OCI-LY7 (cell line): ENCODE measurements at regions not wholly inside any gene's neighbourhood (a gene's known extent, or its start where the extent isn't known, plus 50 kb on each side); places are given as distances from the start of the nearest gene placed in this dataset.

ENCODE experiments used
- BruUV-seq: library from RNA; stranded (reverse); fragments of 400-500 nt; replicated peaks from 2 replicates; lab custom pipeline; 2021; lab: Mats Ljungman, UMichigan
- CTCF ChIA-PET: fragments of 300-600 bp; sonication (Branson Sonifier 250); formaldehyde crosslinking; loops from one replicate; lab custom pipeline; 2022; ENCODE audit warnings: antibody characterized with exemption; ENCODE audit not compliant: unreplicated experiment; lab: Charles Lee
- POLR2A ChIA-PET: fragments of 300-600 bp; sonication (Branson Sonifier 250); formaldehyde crosslinking; loops from one replicate; lab custom pipeline; 2022; ENCODE audit warnings: antibody characterized with exemption; lab: Charles Lee
- DNase-seq: peaks from one replicate; pipeline ENCODE4 v3.0.0-alpha.2; 2015; ENCODE audit warnings: low spot score
- H2AFZ ChIP-seq: fragments of 200-600 bp; sonication (generic), shearing (Covaris generic); 2 replicates; pipeline ENCODE4 v1.6.1; 2014; ENCODE audit warnings: mild to moderate bottlenecking, antibody characterized with exemption, low read length, moderate library complexity
- H3K27ac ChIP-seq: fragments of 200-600 bp; sonication (generic); 2 replicates; pipeline ENCODE4 v1.5.1; 2014; ENCODE audit warnings: mixed run types, low read depth, mild to moderate bottlenecking, moderate library complexity, low read length, inconsistent platforms; ENCODE audit not compliant: poor library complexity, severe bottlenecking
- H3K36me3 ChIP-seq: fragments of 200-600 bp; sonication (generic); 2 replicates; pipeline ENCODE4 v1.6.1; 2014; ENCODE audit warnings: mild to moderate bottlenecking, antibody characterized with exemption, low read length, moderate library complexity, mixed read lengths; ENCODE audit not compliant: insufficient read depth
- H3K4me1 ChIP-seq: fragments of 200-600 bp; sonication (generic); 2 replicates; pipeline ENCODE4 v1.5.1; 2014; ENCODE audit warnings: mild to moderate bottlenecking, low read length; ENCODE audit not compliant: insufficient read depth, poor library complexity, severe bottlenecking
- H3K4me2 ChIP-seq: fragments of 200-600 bp; sonication (generic); 2 replicates; pipeline ENCODE4 v1.6.1; 2014; ENCODE audit warnings: mild to moderate bottlenecking, low read length
- H3K4me3 ChIP-seq: fragments of 200-600 bp; sonication (generic); 2 replicates; pipeline ENCODE4 v1.5.1; 2014; ENCODE audit warnings: mild to moderate bottlenecking, low read depth, low read length; ENCODE audit not compliant: poor library complexity, severe bottlenecking
- H3K79me2 ChIP-seq: fragments of 200-600 bp; sonication (generic); 2 replicates; pipeline ENCODE4 v1.6.1; 2016; ENCODE audit warnings: low read depth, mild to moderate bottlenecking, low read length, moderate library complexity, mixed read lengths; ENCODE audit not compliant: insufficient read depth
- H3K9me2 ChIP-seq: fragments of 200-600 bp; sonication (generic); 2 replicates; pipeline ENCODE4 v1.6.1; 2016; ENCODE audit warnings: mild to moderate bottlenecking, low read length, mixed read lengths; ENCODE audit not compliant: insufficient read depth
- H3K9me3 ChIP-seq: fragments of 200-600 bp; sonication (generic); 2 replicates; pipeline ENCODE4 v1.6.1; 2014; ENCODE audit warnings: mild to moderate bottlenecking, mixed run types, low read length, mixed read lengths
- H4K20me1 ChIP-seq: fragments of 200-600 bp; sonication (generic); 2 replicates; pipeline ENCODE4 v1.6.1; 2014; ENCODE audit warnings: mild to moderate bottlenecking, antibody characterized with exemption, low read length, moderate library complexity, mixed read lengths; ENCODE audit not compliant: insufficient read depth
- EZH2phosphoT487 ChIP-seq: fragments of 200-600 bp; sonication (generic); IDR thresholded peaks from 2 replicates; pipeline ENCODE4 v1.6.1; 2018; ENCODE audit warnings: low read depth, borderline replicate concordance, mild to moderate bottlenecking, mixed run types, antibody characterized with exemption, low read length, moderate library complexity, mixed read lengths
- intact Hi-C: fragments of 100-400 bp; cut with micrococcal nuclease; formaldehyde crosslinking; loops from one replicate; pipeline ENCODE4 v1.10.0; 2022; ENCODE audit not compliant: unreplicated experiment
- TF ChIP-seq, protein P1 (sequence below): fragments of 200-600 bp; sonication (generic); conservative IDR thresholded peaks from 2 replicates; pipeline ENCODE4 v1.5.1; 2014; ENCODE audit warnings: mild to moderate bottlenecking, antibody characterized with exemption, low read length, moderate library complexity, mixed read lengths

DNA sequence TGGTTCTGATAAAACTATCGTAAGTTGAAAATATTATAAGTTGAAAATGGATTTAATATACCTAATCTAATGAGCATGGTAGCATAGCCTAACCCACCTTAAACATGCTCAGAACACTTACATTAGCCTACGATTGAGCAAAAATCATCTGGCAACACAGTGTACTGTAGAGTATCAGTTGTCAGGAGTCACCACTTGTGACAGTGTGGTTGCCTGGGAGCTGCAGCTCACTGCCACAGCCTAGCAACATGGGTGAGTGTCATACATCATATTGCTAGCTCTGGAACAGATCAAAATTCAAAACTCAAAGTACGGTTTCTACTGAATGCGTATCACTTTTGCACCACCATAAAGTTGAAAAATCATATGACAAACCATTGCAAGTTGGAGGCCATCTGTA lies 203.5 kb downstream of the ATXN7L3B start:
- no peak overlapping the region for H2AFZ ChIP-seq
- no peak for DNase-seq
- no peaks in the 10 kb centered on the region for H4K20me1 ChIP-seq
- intact Hi-C loops, result no loop called here
- no peak overlapping the region for H3K4me2 ChIP-seq
- no peaks in the 10 kb centered on the region for H3K9me3 ChIP-seq
- H3K4me1 ChIP-seq, result no peaks in the 10 kb centered on the region
- no peak for TF ChIP-seq EZH2phosphoT487
- TF ChIP-seq, protein P1, sequence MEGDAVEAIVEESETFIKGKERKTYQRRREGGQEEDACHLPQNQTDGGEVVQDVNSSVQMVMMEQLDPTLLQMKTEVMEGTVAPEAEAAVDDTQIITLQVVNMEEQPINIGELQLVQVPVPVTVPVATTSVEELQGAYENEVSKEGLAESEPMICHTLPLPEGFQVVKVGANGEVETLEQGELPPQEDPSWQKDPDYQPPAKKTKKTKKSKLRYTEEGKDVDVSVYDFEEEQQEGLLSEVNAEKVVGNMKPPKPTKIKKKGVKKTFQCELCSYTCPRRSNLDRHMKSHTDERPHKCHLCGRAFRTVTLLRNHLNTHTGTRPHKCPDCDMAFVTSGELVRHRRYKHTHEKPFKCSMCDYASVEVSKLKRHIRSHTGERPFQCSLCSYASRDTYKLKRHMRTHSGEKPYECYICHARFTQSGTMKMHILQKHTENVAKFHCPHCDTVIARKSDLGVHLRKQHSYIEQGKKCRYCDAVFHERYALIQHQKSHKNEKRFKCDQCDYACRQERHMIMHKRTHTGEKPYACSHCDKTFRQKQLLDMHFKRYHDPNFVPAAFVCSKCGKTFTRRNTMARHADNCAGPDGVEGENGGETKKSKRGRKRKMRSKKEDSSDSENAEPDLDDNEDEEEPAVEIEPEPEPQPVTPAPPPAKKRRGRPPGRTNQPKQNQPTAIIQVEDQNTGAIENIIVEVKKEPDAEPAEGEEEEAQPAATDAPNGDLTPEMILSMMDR, result no peak
- no peak overlapping the region for H3K27ac ChIP-seq
- no peaks in the 10 kb centered on the region for H3K9me2 ChIP-seq
- no peaks in the 10 kb centered on the region for H3K36me3 ChIP-seq
- CTCF ChIA-PET, result no interaction called here
- H3K4me3 ChIP-seq, result no peak overlapping the region
- POLR2A ChIA-PET, result no interaction called here
- BruUV-seq, result no TSS peak
- no peaks in the 10 kb centered on the region for H3K79me2 ChIP-seq

DNA sequence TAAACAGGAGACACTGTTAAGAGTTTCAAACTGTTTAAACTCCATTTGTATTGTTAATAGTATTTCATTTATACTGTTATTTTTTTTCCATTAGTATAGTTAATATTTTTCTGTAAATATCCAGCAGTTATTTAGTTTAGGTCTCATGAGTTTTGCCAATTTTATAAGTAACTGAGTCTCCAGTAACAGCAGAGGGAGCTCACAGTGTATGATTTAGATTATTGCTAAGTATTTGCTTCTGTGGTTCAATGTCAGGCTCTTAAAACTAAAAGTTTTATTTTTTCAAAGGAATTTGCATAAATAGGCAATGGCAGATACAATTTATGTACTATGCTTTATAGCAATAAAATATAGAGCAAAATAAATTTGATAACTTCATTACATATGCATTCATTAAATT lies 209.7 kb downstream of the ATXN7L3B start:
- Histone ChIP-seq H2AFZ (no peak overlapping the region), H3K9me2 (no peaks in the 10 kb centered on the region), H3K4me3 (no peak overlapping the region), H3K4me1 (no peaks in the 10 kb centered on the region), H3K9me3 (no peaks in the 10 kb centered on the region), H4K20me1 (no peaks in the 10 kb centered on the region), H3K4me2 (no peak overlapping the region), H3K27ac (no peak overlapping the region), H3K36me3 (no peaks in the 10 kb centered on the region), H3K79me2 (no peaks in the 10 kb centered on the region)
- TF ChIP-seq, protein P1, result 0 out of 2 replicates have a peak, but pooled peaks have one; percentile 13
- TF ChIP-seq EZH2phosphoT487, result no peak
- DNase-seq, result no peak
- intact Hi-C loops, result no loop called here
- POLR2A ChIA-PET, result interaction anchor here (0.7 kb wide), 2 partner anchors 31 to 37 kb away, joined by 3 read pairs; no protein-coding TSS in a partner anchor
- CTCF ChIA-PET, result no interaction called here
- no TSS peak for BruUV-seq

DNA sequence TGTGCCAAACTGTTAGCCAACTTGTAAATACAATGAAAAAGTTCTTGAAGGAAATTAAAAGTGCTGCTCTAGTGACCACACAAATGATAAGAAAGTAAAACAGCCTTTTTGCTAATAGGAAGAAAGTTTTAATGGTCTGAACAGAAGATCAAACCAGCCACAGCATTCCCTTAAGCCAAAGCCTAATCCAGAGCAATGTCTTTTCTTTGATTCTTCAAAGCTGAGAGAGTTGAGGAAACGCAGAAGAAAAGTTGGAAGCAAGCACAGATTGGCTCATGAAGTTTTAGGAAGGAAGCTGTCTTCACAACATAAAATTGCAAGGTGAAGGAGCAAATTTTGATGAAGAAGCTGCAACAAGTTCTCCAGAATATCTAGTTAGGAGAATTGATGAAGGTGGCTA lies 213.8 kb downstream of the ATXN7L3B start:
- CTCF ChIA-PET, result no interaction called here

More for the DNA sequence above, 213.8 kb downstream of the ATXN7L3B start:
- Histone ChIP-seq H3K4me2 (no peak overlapping the region), H3K4me1 (no peaks in the 10 kb centered on the region), H3K9me2 (no peaks in the 10 kb centered on the region), H2AFZ (no peak overlapping the region), H3K36me3 (no peaks in the 10 kb centered on the region), H3K4me3 (no peak overlapping the region), H4K20me1 (no peaks in the 10 kb centered on the region), H3K9me3 (no peaks in the 10 kb centered on the region), H3K79me2 (no peaks in the 10 kb centered on the region), H3K27ac (no peak overlapping the region)
- POLR2A ChIA-PET, result no interaction called here
- no TSS peak for BruUV-seq
- no peak for TF ChIP-seq EZH2phosphoT487
- TF ChIP-seq, protein P1, result no peak
- DNase-seq, result no peak
- intact Hi-C loops, result no loop called here
